HG03558 (cell line): ENCODE measurements at regions not wholly inside any gene's neighbourhood (a gene's known extent, or its start where the extent isn't known, plus 50 kb on each side); places are given as distances from the start of the nearest gene placed in this dataset.
"Not testable (repeated sequence)": the region's sequence is repeated elsewhere in the genome, so short reads cannot be mapped to it uniquely, and the experiment has no call there.

Experiments used
- ATAC-seq: cut with Tn5 transposase; IDR thresholded peaks from one replicate; pipeline ENCODE4 v1.9.1; 2021; ENCODE audit warnings: moderate number of reproducible peaks; ENCODE audit not compliant: unreplicated experiment; ENCODE audit errors: extremely low read depth

- no peak for ATAC-seq
Measured at GRCh38 chr6:134539865-134540323, 222.0 kb upstream of the SGK1 start.

- not testable (repeated sequence) for ATAC-seq
Measured at GRCh38 chr6:134537765-134538164, 219.9 kb upstream of the SGK1 start.

GRCh38 chr6:134537146-134537555 lies 219.2 kb upstream of the SGK1 start:
- ATAC-seq = no peak

- ATAC-seq = no peak
Measured at GRCh38 chr6:134535831-134536230, 217.9 kb upstream of the SGK1 start.

GRCh38 chr6:134534708-134535149 lies 216.8 kb upstream of the SGK1 start:
- no peak for ATAC-seq

GRCh38 chr6:134533991-134534390 lies 216.1 kb upstream of the SGK1 start:
- no peak for ATAC-seq

GRCh38 chr6:134532694-134533624 lies 215.0 kb upstream of the SGK1 start:
- no peak for ATAC-seq

GRCh38 chr6:134531611-134532010 lies 213.7 kb upstream of the SGK1 start:
- no peak for ATAC-seq

- ATAC-seq = no peak
Measured at GRCh38 chr6:134531188-134531551, 213.3 kb upstream of the SGK1 start.

GRCh38 chr6:134529921-134530320 lies 212.0 kb upstream of the SGK1 start:
- no peak for ATAC-seq

GRCh38 chr6:134529305-134529704 lies 211.4 kb upstream of the SGK1 start:
- no peak for ATAC-seq

GRCh38 chr6:134527108-134527787 lies 209.3 kb upstream of the SGK1 start:
- no peak for ATAC-seq

- no peak for ATAC-seq
Measured at GRCh38 chr6:134525190-134525868, 207.4 kb upstream of the SGK1 start.

GRCh38 chr6:134523903-134524650 lies 206.2 kb upstream of the SGK1 start:
- ATAC-seq = no peak

GRCh38 chr6:134523051-134523450 lies 205.1 kb upstream of the SGK1 start:
- no peak for ATAC-seq

- no peak for ATAC-seq
Measured at GRCh38 chr6:134521116-134521501, 203.2 kb upstream of the SGK1 start.

- ATAC-seq = no peak
Measured at GRCh38 chr6:134520181-134521115, 202.5 kb upstream of the SGK1 start.

- no peak for ATAC-seq
Measured at GRCh38 chr6:134519465-134519864, 201.6 kb upstream of the SGK1 start.

- no peak for ATAC-seq
Measured at GRCh38 chr6:134517868-134518267, 200.0 kb upstream of the SGK1 start.
